H9 (cell line): ENCODE measurements at regions not wholly inside any gene's neighbourhood (a gene's known extent, or its start where the extent isn't known, plus 50 kb on each side); places are given as distances from the start of the nearest gene placed in this dataset.

Experiments
- DNase-seq: peaks from one replicate; pipeline ENCODE4 v3.0.0-alpha.2; 2017
- H2AFZ ChIP-seq: one replicate; pipeline ENCODE4 v1.6.1; 2013; ENCODE audit warnings: mild to moderate bottlenecking, low read length, control low read depth, moderate library complexity
- H2AK5ac ChIP-seq: 2 replicates; pipeline ENCODE4 v1.6.1; 2013; ENCODE audit warnings: low read length, control low read depth, mixed read lengths; ENCODE audit not compliant: insufficient read length
- H2BK120ac ChIP-seq: one replicate; pipeline ENCODE4 v1.6.1; 2013; ENCODE audit warnings: low read depth, mild to moderate bottlenecking, low read length, control low read depth, inconsistent platforms; ENCODE audit not compliant: poor library complexity, severe bottlenecking
- H2BK12ac ChIP-seq: 2 replicates; pipeline ENCODE4 v1.6.1; 2013; ENCODE audit warnings: low read length, control low read depth, mixed read lengths, low read depth; ENCODE audit not compliant: insufficient read length
- H2BK15ac ChIP-seq: 2 replicates; pipeline ENCODE4 v1.6.1; 2013; ENCODE audit warnings: low read depth, low read length, control low read depth
- H2BK20ac ChIP-seq: one replicate; pipeline ENCODE4 v1.6.1; 2013; ENCODE audit warnings: low read depth, mild to moderate bottlenecking, low read length, control low read depth, inconsistent platforms; ENCODE audit not compliant: poor library complexity, severe bottlenecking
- H2BK5ac ChIP-seq: 2 replicates; pipeline ENCODE4 v1.6.1; 2013; ENCODE audit warnings: low read length, control low read depth, mixed read lengths; ENCODE audit not compliant: insufficient read length
- H3K14ac ChIP-seq: 2 replicates; pipeline ENCODE4 v1.6.1; 2013; ENCODE audit warnings: low read length, control low read depth; ENCODE audit not compliant: insufficient read depth
- H3K18ac ChIP-seq: 2 replicates; pipeline ENCODE4 v1.6.1; 2013; ENCODE audit warnings: low read depth, mild to moderate bottlenecking, mixed read lengths, low read length, control low read depth; ENCODE audit not compliant: insufficient read length
- H3K23ac ChIP-seq: 2 replicates; pipeline ENCODE4 v1.6.1; 2013; ENCODE audit warnings: low read length, control low read depth, mixed read lengths, low read depth; ENCODE audit not compliant: insufficient read length
- H3K23me2 ChIP-seq: 2 replicates; pipeline ENCODE4 v1.6.1; 2013; ENCODE audit warnings: low read depth, mild to moderate bottlenecking, mixed read lengths, low read length, control low read depth; ENCODE audit not compliant: insufficient read length, poor library complexity, severe bottlenecking
- H3K27ac ChIP-seq: 2 replicates; pipeline ENCODE4 v1.5.1; 2013; ENCODE audit warnings: low read length, control low read depth, mixed read lengths, low read depth; ENCODE audit not compliant: insufficient read length
- H3K27me3 ChIP-seq: 2 replicates; pipeline ENCODE4 v1.6.1; 2013; ENCODE audit warnings: low read length, control low read depth, inconsistent platforms; ENCODE audit not compliant: insufficient read depth
- H3K4ac ChIP-seq: 2 replicates; pipeline ENCODE4 v1.6.1; 2013; ENCODE audit warnings: low read depth, mild to moderate bottlenecking, control low read depth, inconsistent platforms, low read length, moderate library complexity
- H3K4me1 ChIP-seq: 2 replicates; pipeline ENCODE4 v1.6.1; 2013; ENCODE audit warnings: low read length, control low read depth, inconsistent platforms; ENCODE audit not compliant: insufficient read depth
- H3K4me2 ChIP-seq: 2 replicates; pipeline ENCODE4 v1.6.1; 2013; ENCODE audit warnings: low read length, control low read depth, mixed read lengths; ENCODE audit not compliant: insufficient read length, insufficient read depth
- H3K56ac ChIP-seq: 2 replicates; pipeline ENCODE4 v1.6.1; 2013; ENCODE audit warnings: low read depth, mild to moderate bottlenecking, mixed read lengths, low read length, control low read depth; ENCODE audit not compliant: insufficient read length
- H3K79me1 ChIP-seq: 2 replicates; pipeline ENCODE4 v1.6.1; 2013; ENCODE audit warnings: low read depth, mild to moderate bottlenecking, moderate library complexity, low read length, control low read depth, inconsistent platforms; ENCODE audit not compliant: insufficient read depth, poor library complexity, severe bottlenecking
- H3K79me2 ChIP-seq: 2 replicates; pipeline ENCODE4 v1.6.1; 2013; ENCODE audit warnings: low read length, control low read depth, inconsistent platforms; ENCODE audit not compliant: insufficient read depth
- H3K9ac ChIP-seq: 2 replicates; pipeline ENCODE4 v1.6.1; 2013; ENCODE audit warnings: low read length, control low read depth, mixed read lengths; ENCODE audit not compliant: insufficient read length; ENCODE audit errors: extremely low read depth
- H3K9me3 ChIP-seq: one replicate; pipeline ENCODE4 v1.6.1; 2013; ENCODE audit warnings: low read depth, low read length, inconsistent platforms; ENCODE audit not compliant: control insufficient read depth
- H3T11ph ChIP-seq: one replicate; pipeline ENCODE4 v1.6.1; 2013; ENCODE audit warnings: mild to moderate bottlenecking, low read length, control low read depth, inconsistent platforms
- H4K20me1 ChIP-seq: one replicate; pipeline ENCODE4 v1.6.1; 2013; ENCODE audit not compliant: control insufficient read depth, insufficient read length, insufficient read depth
- H4K5ac ChIP-seq: 2 replicates; pipeline ENCODE4 v1.6.1; 2013; ENCODE audit warnings: low read depth, mild to moderate bottlenecking, mixed read lengths, low read length, control low read depth; ENCODE audit not compliant: insufficient read length
- H4K8ac ChIP-seq: replicated peaks from 2 replicates; pipeline ENCODE4 v1.6.1; 2013; ENCODE audit warnings: low read length, control low read depth, mixed read lengths, low read depth; ENCODE audit not compliant: insufficient read length
- H4K91ac ChIP-seq: 2 replicates; pipeline ENCODE4 v1.6.1; 2013; ENCODE audit warnings: low read depth, mild to moderate bottlenecking, moderate library complexity, mixed read lengths, low read length, control low read depth; ENCODE audit not compliant: insufficient read length
- H3K27ac Mint-ChIP-seq, 3 experiments: 2 replicates in 2 of 3; 3 replicates in 1 of 3; pipeline ENCODE4 v1.8.0; 2020 to 2021; ENCODE audit warnings: mixed read lengths in 3 of 3, mild to moderate bottlenecking in 1 of 3, moderate library complexity in 1 of 3
- H3K27me3 Mint-ChIP-seq: 2 replicates; pipeline ENCODE4 v1.8.0; 2021; ENCODE audit warnings: low read depth, mild to moderate bottlenecking, moderate library complexity, mixed read lengths
- H3K36me3 Mint-ChIP-seq, 3 experiments: 2 replicates in 2 of 3; 3 replicates in 1 of 3; pipeline ENCODE4 v1.8.0; 2020 to 2021; ENCODE audit warnings: low read depth in 3 of 3, mixed read lengths in 3 of 3; ENCODE audit not compliant: insufficient read depth in 1 of 3
- H3K4me1 Mint-ChIP-seq, 2 experiments: 2 replicates each; pipeline ENCODE4 v1.8.0; 2020; ENCODE audit warnings: mixed read lengths in 2 of 2
- H3K4me3 Mint-ChIP-seq, 2 experiments: 2 replicates in 1 of 2; 3 replicates in 1 of 2; pipeline ENCODE4 v1.8.0; 2020 to 2021; ENCODE audit warnings: mild to moderate bottlenecking in 2 of 2, mixed read lengths in 2 of 2, moderate library complexity in 1 of 2
- H3K9me3 Mint-ChIP-seq, 2 experiments: 2 replicates in 1 of 2; 3 replicates in 1 of 2; pipeline ENCODE4 v1.8.0; 2020; ENCODE audit warnings: mild to moderate bottlenecking in 2 of 2, mixed read lengths in 2 of 2, moderate library complexity in 1 of 2
- CTCF ChIP-seq: fragments of 200-600 bp; sonication (generic); conservative IDR thresholded peaks from 3 replicates; pipeline ENCODE4 v1.8.0; 2021; ENCODE audit warnings: antibody characterized with exemption, mild to moderate bottlenecking
- WGBS: extraction: QIAGEN DNeasy Blood & Tissue Kit; methylation state at CpG from one replicate; pipeline ENCODE4 v1.1.7; 2013; ENCODE audit warnings: missing lambda C conversion rate, low lambda C conversion rate, mixed read lengths; ENCODE audit not compliant: insufficient read length; ENCODE audit errors: extremely low coverage; 5-methylcytosine and 5-hydroxymethylcytosine counted together

GRCh38 chr17:56648321-56648720 lies 54.8 kb downstream of the NOG start:
- H3K27ac Mint-ChIP-seq, result no peak overlapping the region
- no CpG with 5 or more reads among the region's 5 CpGs for WGBS
- no peak overlapping the region for H2AFZ ChIP-seq

More at GRCh38 chr17:56648321-56648720, 54.8 kb downstream of the NOG start:
- no peaks in the 10 kb centered on the region for H3K9me3 ChIP-seq
- H4K8ac ChIP-seq, result no peak overlapping the region
- H2BK5ac ChIP-seq, result no peak overlapping the region
- no peak overlapping the region for H3K18ac ChIP-seq
- H2BK20ac ChIP-seq, result no peak overlapping the region
- Mint-ChIP-seq H3K4me3 (no peak overlapping the region), H3K4me1 (no peaks in the 10 kb centered on the region), H3K36me3 (peaks cover 0 to 2% (median 0%) of the 10 kb centered on the region in 3 experiments; a peak in 1 of 7 replicates), H3K27me3 (peaks cover 4% of the 10 kb centered on the region), H3K9me3 (peaks cover 4 to 5% of the 10 kb centered on the region in 2 experiments)
- no peak overlapping the region for H2BK12ac ChIP-seq
- DNase-seq, result no peak
- no peaks in the 10 kb centered on the region for H3K79me1 ChIP-seq
- H3T11ph ChIP-seq, result no peak overlapping the region
- H2BK15ac ChIP-seq, result no peak overlapping the region
- no peaks in the 10 kb centered on the region for H3K79me2 ChIP-seq
- H3K4me1 ChIP-seq, result no peaks in the 10 kb centered on the region
- no peaks in the 10 kb centered on the region for H4K20me1 ChIP-seq
- H3K23me2 ChIP-seq, result no peaks in the 10 kb centered on the region
- H3K9ac ChIP-seq, result no peak overlapping the region
- no peaks in the 10 kb centered on the region for H3K27me3 ChIP-seq
- no peak overlapping the region for H3K27ac ChIP-seq
- H2AK5ac ChIP-seq, result no peak overlapping the region
- H3K56ac ChIP-seq, result no peak overlapping the region
- H3K4ac ChIP-seq, result no peak overlapping the region
- H3K4me2 ChIP-seq, result no peak overlapping the region
- no peak overlapping the region for H4K91ac ChIP-seq
- H3K14ac ChIP-seq, result no peak overlapping the region
- no peak overlapping the region for H2BK120ac ChIP-seq
- TF ChIP-seq CTCF, result no peak
- no peak overlapping the region for H4K5ac ChIP-seq
- no peak overlapping the region for H3K23ac ChIP-seq
